GM21447 (cell line): ENCODE measurements at regions not wholly inside any gene's neighbourhood (a gene's known extent, or its start where the extent isn't known, plus 50 kb on each side); places are given as distances from the start of the nearest gene placed in this dataset.
"Not testable (repeated sequence)": the region's sequence is repeated elsewhere in the genome, so short reads cannot be mapped to it uniquely, and the experiment has no call there.

Experiments used
- ATAC-seq: cut with Tn5 transposase; IDR thresholded peaks from one replicate; pipeline ENCODE4 v1.9.1; 2021; ENCODE audit not compliant: unreplicated experiment

DNA sequence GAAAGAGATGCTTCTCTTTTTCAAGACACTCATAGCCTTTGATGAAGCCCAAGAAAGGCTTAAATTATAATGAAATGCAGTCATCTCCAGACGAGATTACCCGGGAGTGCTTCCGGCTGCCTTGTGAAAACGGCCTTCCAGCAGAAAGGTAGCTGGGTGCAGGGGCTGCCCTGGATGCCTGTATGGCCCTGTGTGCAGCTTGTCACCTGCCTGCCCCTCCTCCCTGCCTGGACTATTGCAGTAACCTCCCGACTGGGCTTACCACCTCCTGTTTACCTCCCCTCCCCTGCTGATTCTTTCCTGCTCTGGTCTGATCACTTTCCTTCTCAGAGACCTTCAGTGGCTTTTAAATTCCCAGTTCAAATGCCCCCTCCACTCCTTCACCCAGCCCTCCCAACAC lies 126.4 kb upstream of the SYT13 start:
- no peak for ATAC-seq

DNA sequence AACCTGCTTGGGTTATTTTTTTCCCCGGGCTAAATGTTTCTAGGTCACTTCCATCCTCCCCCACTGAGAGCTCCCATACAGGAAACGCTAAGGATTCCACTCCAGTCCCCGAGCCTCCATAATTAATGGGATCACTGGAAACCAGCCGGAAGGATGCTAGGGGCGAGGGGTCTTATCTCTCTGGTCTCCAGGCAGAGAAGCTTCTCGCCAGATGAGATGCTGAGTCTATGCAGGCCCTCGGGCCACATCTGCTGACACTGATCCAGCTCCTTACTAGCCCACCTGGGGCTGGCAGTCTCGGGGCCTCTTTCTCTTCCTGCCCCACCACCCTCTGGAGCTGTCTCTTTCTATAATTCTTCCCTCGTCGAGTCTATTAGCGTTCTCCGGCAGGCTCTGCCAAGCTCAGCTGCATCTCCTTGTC lies 125.9 kb upstream of the SYT13 start:
- no peak for ATAC-seq

DNA sequence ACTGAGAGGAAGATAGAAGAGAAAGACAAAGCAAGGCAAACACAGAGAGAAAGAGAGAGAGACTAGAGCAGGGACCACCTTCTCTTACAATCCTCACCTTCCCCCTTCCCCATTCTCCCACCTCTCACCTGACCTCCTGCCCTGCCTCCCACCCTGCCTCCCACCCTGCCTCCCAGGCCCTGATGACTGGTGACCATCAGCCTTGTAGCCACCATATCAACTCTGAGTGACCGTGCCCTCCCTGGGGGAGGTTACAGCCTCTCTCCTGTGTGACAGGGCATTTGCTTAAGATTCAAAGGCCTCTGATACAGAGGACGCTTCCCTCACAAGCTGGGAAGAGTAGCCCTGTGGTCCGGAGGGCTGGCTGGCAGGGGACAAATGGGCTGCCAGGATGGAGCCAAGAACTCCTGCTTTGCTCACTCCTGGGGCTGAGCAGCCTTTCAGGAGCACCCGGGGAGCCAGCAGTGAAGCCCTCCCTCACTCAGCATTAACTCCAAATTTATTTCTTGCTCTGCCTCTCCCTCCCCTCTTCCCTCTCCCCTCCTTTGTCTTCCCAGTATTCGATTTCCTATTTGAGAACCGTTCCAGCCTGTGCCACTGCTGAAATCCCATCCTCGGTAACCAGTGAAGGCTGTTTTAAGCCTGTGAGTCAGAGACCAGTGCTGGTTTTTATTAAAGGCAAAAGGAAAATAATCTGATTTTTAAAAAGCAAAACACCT lies 125.2 kb upstream of the SYT13 start:
- no peak for ATAC-seq

DNA sequence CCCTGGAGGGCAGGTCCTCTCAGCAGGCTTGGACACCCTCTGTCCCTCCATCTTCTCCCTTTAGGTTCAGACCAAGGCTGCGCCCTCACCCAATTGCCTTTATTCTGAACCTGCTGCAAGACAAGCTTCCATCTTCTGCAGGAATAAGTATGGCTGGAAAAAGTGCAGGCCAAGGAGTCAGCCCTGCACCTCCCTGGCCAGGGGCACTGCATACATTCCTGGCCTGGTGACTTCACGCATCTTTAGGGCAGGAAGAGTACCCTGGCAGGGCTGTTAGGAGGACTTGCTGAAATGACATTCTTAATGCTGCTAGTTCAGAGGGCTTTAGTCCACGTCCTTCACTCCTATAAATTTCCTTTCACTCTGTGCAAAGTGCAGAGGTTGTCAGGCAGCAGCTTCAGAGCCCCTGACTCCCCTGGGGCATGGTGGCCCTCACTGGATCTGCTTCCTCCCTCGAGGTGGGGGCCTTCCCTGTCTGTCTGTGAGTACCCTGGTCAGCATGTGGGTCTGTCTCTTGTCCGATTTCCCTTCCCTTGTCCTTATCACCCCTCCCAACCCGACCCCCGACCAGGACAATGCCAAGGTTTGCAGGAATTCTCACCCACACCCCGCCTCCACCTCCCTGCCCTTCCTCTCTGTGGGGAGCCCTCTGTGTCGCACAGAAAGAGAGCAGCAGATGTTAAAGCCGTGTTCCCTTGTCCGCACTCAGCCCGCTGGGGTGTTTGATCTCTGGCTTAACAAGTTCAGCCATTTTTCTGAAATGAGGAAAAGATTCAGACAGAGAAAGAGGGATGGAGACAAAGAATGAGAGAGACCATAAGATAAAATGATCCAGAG lies 124.5 kb upstream of the SYT13 start:
- no peak for ATAC-seq

DNA sequence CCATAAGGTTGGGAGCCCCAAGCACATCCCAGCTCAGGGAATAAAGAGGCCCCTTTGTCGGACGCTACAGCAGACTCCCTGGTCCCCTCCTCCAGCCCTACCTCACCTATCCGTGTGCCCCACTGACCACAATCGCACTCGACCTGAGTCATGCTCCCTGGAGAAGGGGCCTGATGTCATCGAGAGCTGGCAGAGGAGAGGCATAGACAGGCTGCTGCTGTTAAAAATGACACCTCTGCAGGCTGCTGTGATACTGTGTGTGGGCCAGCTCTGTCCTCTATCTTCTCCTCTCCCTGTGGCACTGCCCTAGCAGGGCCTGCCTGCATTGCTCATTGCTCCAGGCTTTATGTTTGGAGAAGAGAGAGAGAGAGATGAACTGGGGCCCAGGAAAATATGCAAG lies 123.4 kb upstream of the SYT13 start:
- no peak for ATAC-seq

DNA sequence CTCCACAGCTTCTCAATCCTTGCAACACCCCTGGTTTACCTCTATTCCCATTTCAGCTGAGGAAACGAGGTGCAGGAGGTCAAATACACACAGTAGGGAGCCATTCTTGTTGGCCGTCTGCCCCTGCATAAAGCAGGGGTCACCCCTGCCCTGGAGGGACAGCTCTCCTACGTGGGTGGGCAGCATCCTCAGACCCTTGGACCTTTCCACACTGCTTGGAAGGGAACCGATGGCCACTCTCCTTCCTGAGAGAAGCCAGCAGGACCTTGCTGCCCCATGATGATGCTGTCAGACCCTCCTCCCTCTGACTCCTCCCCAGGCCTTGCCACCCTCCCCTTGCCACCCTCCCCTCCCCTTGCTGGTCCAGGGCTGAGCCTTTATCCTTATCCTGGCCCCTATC lies 121.1 kb upstream of the SYT13 start:
- ATAC-seq, result no peak

DNA sequence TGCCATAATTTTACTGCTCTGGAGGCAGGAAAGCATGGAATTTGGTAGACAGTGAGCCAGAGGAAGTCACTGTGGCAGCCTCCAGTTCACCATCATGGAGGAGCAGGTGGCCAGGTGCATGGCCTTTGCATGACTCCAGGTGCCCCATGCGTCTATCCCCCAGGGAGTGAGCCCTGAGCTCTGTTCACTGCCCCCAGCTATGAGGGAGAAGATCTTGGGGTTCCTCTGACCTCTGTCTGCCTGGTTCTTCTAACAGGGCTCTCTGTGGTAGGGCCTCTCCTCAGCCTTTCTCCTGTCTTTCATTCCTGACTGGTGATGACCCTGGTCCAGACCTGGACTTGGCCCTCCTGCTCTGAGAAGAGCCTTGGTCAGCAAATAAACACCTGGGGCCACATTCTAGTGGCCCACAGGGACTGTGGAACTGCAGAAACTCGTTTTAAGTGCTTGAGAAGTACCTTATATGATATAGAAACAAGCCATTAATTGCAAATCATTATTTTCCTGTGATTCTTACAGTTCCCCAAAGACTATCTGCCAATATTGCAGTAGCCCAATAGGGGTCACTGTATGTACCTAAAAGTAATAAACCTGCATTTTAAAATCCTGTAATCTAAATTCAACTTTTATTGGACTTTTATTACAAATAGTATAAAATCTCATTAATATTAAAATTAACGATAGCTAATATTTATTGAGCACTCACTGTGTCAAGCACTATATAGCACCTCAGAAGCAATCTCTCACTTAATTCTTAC lies 120.0 kb upstream of the SYT13 start:
- ATAC-seq, result no peak

DNA sequence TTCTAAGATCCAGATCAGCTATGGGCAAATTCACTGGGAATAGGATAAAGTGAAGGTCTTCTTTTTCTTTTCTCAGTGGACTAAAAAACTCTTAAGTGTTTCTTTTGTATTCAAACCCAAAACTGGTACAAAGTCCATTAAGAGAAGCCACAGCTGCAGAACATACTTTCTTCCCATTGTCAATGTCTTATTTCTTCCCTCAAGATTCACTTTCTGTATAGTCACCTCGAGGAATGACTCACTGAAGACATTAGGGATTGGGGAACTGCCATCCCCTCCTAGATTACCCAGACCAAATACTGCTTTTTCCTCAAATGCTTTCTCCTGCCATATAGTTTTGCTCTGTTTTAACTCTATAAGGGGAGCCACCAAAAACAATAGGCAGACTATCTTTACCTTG lies 117.4 kb upstream of the SYT13 start:
- not testable (repeated sequence) for ATAC-seq

DNA sequence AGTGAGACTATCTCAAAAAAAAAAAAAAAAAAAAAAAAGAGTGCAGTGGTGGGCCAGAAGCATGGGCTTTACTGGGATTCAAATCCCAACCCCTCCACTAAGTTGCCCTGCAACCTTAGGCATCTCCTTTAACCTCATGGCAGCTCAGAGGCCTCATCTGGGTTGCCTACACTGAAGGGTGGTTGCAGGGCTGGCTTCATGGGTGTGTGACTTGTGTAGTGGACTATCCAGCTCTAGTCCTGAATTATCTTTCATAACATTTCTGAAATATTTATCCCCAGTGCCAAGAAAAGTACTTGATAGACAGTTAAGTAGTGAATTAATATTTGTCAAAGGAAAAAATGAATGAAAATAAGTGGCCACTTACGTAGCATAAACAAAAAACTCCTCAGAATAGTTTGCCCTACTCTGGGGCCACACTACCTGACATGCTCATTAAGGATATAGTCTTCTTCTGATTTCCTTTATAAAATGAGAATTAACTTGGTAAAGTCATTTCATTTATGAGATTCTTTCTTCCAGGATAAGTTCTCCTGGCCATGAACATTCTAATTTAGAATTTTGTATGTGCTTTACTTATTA lies 116.0 kb upstream of the SYT13 start:
- no peak for ATAC-seq

DNA sequence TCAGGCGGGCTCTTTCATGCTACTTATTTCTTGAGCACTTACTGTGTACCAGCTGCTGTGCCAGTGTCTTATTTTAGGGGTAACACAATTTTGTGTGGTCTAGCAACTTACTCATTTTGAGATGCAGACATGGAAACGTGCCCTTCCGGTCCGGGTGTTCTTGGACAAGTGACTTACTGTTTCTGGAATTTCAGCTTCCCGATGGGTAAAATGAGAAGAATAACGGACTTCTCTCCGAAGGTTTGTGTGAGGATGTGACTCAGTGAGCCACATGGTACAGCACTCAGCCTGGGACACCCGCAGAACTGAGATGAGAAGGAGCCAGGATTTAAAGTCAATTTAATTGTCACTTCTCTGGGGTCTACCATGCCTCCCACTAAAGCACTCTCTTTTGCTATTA lies 114.5 kb upstream of the SYT13 start:
- ATAC-seq, result no peak

DNA sequence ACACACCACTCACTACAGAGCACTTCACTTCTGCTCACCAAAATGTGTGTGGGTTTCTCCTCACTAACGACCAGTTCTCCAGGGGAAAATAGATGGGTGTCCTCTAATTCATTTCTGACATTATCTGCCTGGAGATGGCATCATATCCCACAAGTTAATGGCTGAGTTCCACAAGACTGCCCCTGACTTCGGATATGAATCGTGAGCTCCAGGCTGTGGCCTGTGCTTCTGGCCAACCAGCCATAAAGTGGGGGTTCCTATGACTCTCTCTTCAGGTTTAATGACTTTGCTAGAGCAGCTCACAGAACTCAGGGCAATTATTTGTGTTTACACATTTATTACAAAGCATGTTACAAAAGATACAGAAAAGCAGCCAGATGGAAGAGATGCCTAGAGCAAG lies 113.0 kb upstream of the SYT13 start:
- ATAC-seq, result no peak

DNA sequence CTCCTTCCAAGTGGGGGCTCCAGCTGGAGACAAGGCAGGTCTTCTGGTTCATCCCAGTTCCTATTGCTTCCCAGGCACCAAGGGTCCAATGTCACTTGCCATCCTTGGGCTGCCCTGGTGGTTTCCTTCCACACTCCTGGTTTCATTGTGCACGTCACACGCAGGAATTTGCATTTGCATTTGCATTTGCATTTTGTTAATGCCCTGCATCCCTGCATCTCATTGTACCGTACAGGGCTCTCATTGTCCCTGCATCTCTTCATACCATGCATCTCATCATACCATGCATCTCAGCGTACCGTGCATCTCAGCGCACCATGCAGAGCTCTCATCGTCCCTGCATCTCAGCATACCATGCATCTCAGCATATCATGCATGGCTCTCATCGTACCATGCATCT lies 112.2 kb upstream of the SYT13 start:
- ATAC-seq, result no peak

DNA sequence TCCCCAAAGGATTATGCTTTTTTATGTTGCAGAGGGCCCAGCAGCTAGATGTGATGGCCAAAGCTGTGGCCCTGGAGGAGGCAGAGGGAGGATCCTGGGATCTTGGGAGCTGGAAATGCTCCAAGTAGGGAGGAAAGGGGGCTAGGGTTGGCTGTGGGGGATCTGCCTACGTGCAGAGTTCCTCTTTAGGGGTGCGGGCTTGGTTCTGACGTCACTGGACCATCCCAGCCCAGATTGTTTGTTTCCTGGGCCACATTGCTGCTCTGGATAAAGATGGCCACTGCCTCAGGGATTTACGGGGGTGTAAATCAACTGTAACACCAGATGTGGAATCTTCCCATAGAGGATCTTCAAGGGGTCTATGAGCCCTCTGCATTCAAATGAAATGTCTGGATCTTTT lies 110.3 kb upstream of the SYT13 start:
- ATAC-seq, result no peak

DNA sequence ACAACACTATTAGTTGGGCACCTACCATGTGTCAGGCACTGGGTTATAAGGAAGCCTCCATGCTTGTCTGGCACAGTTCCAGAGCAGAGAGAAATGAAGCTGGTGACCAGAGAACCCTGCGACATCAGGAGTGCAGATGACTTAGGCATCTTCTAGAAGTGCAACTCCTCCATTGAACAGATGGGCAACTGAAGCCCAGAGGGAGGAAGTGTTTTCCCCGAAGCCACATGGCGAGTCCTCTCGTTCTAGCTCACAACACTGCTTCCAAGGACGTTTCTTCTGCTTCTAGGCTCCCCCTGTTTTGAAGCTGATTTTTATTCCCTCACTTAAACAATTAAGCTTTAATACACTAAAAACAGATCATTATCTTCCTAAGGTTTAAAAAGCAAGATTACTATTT lies 109.8 kb upstream of the SYT13 start:
- ATAC-seq, result no peak

DNA sequence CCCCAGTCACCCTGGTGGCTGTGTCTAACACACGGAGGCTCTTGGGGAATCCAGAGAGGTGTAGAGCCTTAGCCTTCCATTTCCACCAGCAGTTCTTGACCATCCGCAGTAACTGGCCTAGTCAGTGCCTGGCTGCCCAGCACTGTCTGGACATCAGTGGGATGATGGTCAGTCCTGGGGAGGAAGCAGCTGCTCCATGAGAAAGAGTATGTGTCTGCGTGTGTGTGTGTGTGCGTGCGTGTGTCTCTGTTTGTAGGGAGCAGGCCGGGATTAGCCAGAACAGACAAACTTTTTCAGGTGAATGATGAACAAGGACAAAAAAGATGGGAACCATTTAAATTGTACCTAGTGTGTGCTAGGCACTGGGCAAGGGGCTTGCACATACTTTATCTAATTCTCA lies 109.3 kb upstream of the SYT13 start:
- no peak for ATAC-seq

DNA sequence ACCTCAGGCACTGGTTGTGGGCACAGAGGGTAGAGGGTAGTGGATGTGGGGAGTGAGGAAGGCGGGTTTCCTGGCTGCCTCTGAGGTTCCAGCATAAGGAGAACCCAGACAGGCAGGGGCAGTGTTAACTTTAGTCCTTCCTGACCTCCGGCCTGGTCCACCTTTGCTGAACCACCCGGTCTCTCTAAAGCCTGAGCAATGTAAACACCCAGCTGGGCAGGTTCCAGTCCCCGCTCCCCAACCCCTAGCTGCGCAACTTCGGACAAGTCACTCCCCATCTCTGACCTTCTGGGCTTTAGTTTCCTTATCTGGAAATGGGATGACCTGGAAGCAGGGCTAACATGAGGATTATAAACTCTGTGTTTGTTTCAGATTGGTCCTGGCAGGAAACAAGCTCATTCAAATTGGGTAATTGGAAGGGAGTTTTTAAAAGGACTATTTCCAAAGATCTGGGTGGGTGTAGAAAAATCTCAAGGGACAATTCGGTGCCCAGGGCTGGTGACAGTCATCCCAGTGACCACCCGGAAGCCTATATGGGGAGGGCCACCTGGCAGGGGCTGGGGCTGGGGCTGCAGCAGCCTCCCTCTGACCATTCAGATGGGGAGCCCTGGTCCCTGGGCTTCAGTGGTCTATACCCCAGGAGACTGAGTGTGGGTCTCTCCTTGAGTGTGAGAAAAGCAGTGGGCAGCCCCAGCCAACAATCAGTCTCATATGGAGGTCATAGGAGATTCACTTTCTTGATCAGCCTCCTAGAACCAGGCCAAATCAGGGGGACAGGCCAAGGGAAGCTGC lies 108.3 kb upstream of the SYT13 start:
- ATAC-seq, result no peak

DNA sequence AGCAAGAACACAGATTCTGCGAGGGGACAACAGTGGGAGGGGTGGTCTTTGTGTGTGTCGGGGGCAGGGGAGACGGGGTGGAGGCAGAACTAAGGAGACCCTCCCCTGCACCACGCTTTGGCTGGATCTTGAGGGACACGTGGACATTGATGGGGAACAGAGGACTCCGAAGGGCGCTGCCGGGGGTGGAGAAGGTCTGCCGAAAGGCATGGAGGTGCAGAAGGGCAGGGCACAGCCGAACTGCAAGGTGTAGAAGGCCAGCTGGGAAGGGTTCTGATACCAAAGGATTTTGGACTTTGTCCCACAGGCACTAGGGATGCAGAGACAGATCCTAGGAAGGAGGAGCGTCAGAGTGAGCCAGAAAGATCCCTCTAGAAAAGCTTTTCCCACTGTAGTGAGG lies 107.7 kb upstream of the SYT13 start:
- no peak for ATAC-seq

DNA sequence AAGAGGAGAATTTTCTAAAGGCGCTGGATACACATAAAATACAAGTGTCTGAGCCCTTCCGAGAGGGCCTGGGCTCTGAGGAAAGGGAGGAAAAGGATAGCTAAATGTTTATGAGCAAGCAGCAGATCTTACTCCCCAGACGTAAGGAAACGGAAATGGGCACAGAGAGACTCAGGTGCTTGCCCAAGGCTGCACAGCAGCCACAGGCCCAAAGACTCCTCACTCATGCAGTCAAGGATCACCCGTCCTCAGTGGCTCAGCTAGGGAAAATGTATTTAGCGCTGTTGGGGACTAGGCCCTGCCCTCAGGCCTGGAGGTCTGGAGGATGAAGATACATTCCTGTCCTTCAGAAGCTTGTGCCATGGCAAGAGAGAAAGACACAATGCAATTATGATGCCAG lies 107.2 kb upstream of the SYT13 start:
- no peak for ATAC-seq

DNA sequence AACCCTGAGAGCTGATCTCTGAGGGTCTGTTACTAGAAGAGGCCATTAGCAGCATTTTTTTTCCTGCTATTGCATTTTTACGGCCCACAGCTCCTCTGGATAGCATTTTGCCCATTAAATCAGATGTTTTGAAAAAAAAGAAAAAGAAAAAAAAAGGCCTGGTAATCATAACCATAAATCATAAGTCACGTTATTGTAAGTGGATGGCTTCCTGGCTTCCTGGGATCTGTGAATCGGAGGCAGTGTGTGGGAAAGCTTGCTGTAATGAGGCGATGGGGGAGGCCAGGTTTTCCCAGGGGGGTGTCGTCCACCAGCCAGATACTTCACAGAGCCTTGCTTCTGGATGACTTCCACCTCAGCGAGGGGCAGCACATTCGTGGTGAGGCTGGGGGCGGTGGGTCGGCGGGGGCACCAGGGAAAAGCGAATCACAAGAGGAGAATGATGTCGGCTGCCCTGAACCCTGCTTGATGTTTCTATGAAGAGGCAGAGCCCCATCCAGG lies 106.5 kb upstream of the SYT13 start:
- ATAC-seq, result no peak

DNA sequence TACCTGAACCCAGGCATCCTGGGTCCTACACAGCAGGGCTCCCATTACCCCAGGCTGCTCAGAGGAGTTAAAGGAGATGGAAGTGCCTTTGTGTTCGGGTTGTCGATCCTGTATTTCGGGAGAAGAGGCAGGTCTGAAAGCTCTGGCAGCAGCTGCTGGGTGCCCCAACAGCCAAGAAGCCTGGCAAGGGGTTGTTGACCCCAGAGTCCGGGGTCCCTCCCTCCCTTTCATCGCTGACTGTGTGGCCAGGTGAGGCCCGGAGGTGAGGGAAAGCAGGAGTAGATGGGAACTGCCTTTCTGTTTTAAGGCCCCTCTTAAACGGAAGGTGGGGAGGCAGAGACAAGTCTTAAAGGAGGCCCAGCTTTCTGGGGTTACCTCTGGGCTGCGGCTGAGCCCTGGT lies 106.0 kb upstream of the SYT13 start:
- no peak for ATAC-seq
